GM23248 (cell line): ENCODE measurements at regions not wholly inside any gene's neighbourhood (a gene's known extent, or its start where the extent isn't known, plus 50 kb on each side); places are given as distances from the start of the nearest gene placed in this dataset.

Experiments used
- DNase-seq: peaks from one replicate; pipeline ENCODE4 v3.0.0-alpha.2; 2015
- H2AFZ ChIP-seq: fragments of 200-600 bp; sonication (generic); 2 replicates; pipeline ENCODE4 v1.6.1; 2016; ENCODE audit warnings: antibody characterized with exemption
- H3F3A ChIP-seq: fragments of 200-600 bp; sonication (generic); 2 replicates; pipeline ENCODE4 v1.6.1; 2016; ENCODE audit warnings: mild to moderate bottlenecking, antibody characterized with exemption, mixed run types; ENCODE audit not compliant: insufficient read depth
- H3K27ac ChIP-seq: fragments of 200-600 bp; sonication (generic); 2 replicates; pipeline ENCODE4 v1.5.1; 2016; ENCODE audit warnings: mild to moderate bottlenecking
- H3K27me3 ChIP-seq: fragments of 200-600 bp; sonication (generic); replicated peaks from 2 replicates; pipeline ENCODE4 v1.6.1; 2016; ENCODE audit warnings: mild to moderate bottlenecking; ENCODE audit not compliant: insufficient read depth
- H3K36me3 ChIP-seq: fragments of 200-600 bp; sonication (generic); 2 replicates; pipeline ENCODE4 v1.6.1; 2016; ENCODE audit warnings: low read depth, mild to moderate bottlenecking
- H3K4me1 ChIP-seq: fragments of 200-600 bp; sonication (generic); 2 replicates; pipeline ENCODE4 v1.6.1; 2016; ENCODE audit warnings: mild to moderate bottlenecking; ENCODE audit not compliant: insufficient read depth
- H3K4me2 ChIP-seq: fragments of 200-600 bp; sonication (generic); one replicate; pipeline ENCODE4 v1.6.1; 2016; ENCODE audit warnings: mild to moderate bottlenecking; ENCODE audit not compliant: unreplicated experiment
- H3K4me3 ChIP-seq: fragments of 200-600 bp; sonication (generic); 2 replicates; pipeline ENCODE4 v1.5.1; 2016; ENCODE audit warnings: mild to moderate bottlenecking
- H3K79me2 ChIP-seq: fragments of 200-600 bp; sonication (generic); 2 replicates; pipeline ENCODE4 v1.6.1; 2016; ENCODE audit warnings: mild to moderate bottlenecking; ENCODE audit not compliant: insufficient read depth
- H3K9ac ChIP-seq: fragments of 200-600 bp; sonication (generic); 2 replicates; pipeline ENCODE4 v1.6.1; 2016; ENCODE audit warnings: mild to moderate bottlenecking
- H3K9me2 ChIP-seq: fragments of 200-600 bp; sonication (generic); 2 replicates; pipeline ENCODE4 v1.6.1; 2016; ENCODE audit warnings: mixed run types, mild to moderate bottlenecking, moderate library complexity; ENCODE audit not compliant: insufficient read depth
- H3K9me3 ChIP-seq: fragments of 200-600 bp; sonication (generic); one replicate; pipeline ENCODE4 v1.6.1; 2017; ENCODE audit warnings: low read depth
- H4K20me1 ChIP-seq: fragments of 200-600 bp; sonication (generic); 2 replicates; pipeline ENCODE4 v1.6.0; 2016; ENCODE audit not compliant: insufficient read depth
- EZH2 ChIP-seq: fragments of 200-600 bp; sonication (generic); IDR thresholded peaks from 2 replicates; pipeline ENCODE4 v1.6.1; 2018; ENCODE audit warnings: antibody characterized with exemption, mild to moderate bottlenecking; ENCODE audit not compliant: insufficient read depth, poor library complexity, severe bottlenecking
- EZH2phosphoT487 ChIP-seq: fragments of 200-600 bp; sonication (generic); IDR thresholded peaks from 2 replicates; pipeline ENCODE4 v1.6.1; 2018; ENCODE audit warnings: antibody characterized with exemption, moderate library complexity, mild to moderate bottlenecking, low read depth; ENCODE audit not compliant: insufficient read depth
- WGBS, 2 experiments: methylation state at CpG; one replicate each; pipeline ENCODE4 v1.1.6; 2015 to 2017; ENCODE audit warnings: low lambda C conversion rate in 2 of 2, low coverage in 1 of 2; ENCODE audit errors: missing lambda C conversion rate in 2 of 2; 5-methylcytosine and 5-hydroxymethylcytosine counted together
- in situ Hi-C: fragments of 300-500 bp; cut with MboI; formaldehyde crosslinking; loops from 2 replicates; pipeline ENCODE4 v1.15.0; 2020

DNA sequence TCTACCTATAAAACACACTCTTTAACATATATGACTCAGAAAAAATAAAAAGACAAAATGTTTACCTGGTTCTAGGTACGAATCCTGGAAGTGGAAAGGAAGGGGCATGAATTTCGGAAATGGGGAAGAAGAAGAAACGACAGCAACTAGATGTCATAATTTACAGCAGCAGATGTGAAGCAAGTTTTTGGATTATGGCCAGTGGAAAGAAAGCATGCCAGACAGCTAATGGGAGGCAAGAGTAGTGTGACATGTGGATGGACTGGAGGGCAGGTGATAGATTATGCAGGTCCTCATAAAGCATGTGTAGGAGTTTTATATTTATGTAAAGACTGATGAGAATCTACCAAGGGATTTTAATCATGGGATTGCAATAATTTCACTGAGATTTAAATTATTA, 279.0 kb upstream of the TACR3 start:
- DNase-seq: no peak
- Histone ChIP-seq H3F3A (no peaks in the 10 kb centered on the region), H3K4me1 (no peaks in the 10 kb centered on the region), H3K4me3 (no peak overlapping the region), H2AFZ (no peak overlapping the region), H3K27me3 (no peaks in the 10 kb centered on the region), H3K36me3 (no peaks in the 10 kb centered on the region), H3K9ac (no peak overlapping the region), H4K20me1 (no peaks in the 10 kb centered on the region), H3K4me2 (no peak overlapping the region), H3K9me2 (no peaks in the 10 kb centered on the region), H3K9me3 (no peaks in the 10 kb centered on the region), H3K79me2 (no peaks in the 10 kb centered on the region), H3K27ac (no peak overlapping the region)
- WGBS, 2 experiments: 3 to 6% methylated on average over 3 of the region's 3 CpGs
- TF ChIP-seq EZH2 (no peak), EZH2phosphoT487 (no peak)
- in situ Hi-C loops: no loop called here

DNA sequence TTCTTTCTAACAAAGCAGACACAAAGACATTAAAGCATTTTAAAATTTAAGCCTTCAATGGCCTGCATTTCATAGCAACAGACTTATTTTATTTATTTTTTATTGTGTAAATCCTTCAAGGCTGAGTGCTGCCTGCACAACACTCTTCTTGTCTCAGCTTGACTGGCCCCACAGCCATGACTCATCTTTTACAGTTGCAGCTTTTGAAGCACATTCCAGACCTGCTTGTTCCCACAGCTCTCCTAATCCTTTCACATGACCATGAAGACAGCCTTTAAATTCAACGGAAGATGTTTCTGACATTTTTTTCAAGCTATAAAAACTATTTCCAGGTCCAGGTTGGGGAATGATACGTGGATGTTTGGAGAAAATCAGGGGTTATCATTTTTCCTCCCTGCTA, 276.9 kb upstream of the TACR3 start:
- Histone ChIP-seq H3K4me2 (no peak overlapping the region), H3K27ac (no peak overlapping the region)

DNA sequence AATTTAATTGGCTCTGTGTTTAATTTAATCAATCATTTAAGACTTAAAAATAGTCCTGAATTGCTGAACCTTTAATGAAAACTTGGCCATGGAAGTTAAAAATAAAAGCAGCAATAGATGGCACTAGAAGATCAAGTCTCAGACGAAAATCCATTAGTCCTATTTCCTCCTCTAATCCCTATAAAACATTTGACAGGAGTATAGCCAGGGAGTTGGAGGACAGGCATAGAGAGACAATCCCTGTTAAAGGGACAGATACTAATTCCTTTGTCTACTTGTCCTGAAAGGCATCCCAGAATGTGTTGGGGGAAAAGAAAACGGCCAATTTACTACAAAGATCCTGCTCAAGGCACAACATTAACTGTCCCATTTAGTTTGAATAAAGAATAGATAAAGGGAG, 276.3 kb upstream of the TACR3 start:
- in situ Hi-C loops: no loop called here

More for the DNA sequence above, 276.9 kb upstream of the TACR3 start:
- H3K9me2 ChIP-seq: no peaks in the 10 kb centered on the region
- no peaks in the 10 kb centered on the region for H3K27me3 ChIP-seq
- no peaks in the 10 kb centered on the region for H3K36me3 ChIP-seq
- WGBS, 2 experiments: 0 to 3% methylated on average over 2 of the region's 2 CpGs
- no peaks in the 10 kb centered on the region for H3K79me2 ChIP-seq
- no peak for TF ChIP-seq EZH2
- no peak for TF ChIP-seq EZH2phosphoT487
- no peaks in the 10 kb centered on the region for H3K4me1 ChIP-seq
- in situ Hi-C loops: no loop called here
- H2AFZ ChIP-seq: no peak overlapping the region
- no peaks in the 10 kb centered on the region for H4K20me1 ChIP-seq
- no peak overlapping the region for H3K4me3 ChIP-seq
- peak; percentile 69 for DNase-seq
- H3K9ac ChIP-seq: no peak overlapping the region
- no peaks in the 10 kb centered on the region for H3F3A ChIP-seq
- no peaks in the 10 kb centered on the region for H3K9me3 ChIP-seq

DNA sequence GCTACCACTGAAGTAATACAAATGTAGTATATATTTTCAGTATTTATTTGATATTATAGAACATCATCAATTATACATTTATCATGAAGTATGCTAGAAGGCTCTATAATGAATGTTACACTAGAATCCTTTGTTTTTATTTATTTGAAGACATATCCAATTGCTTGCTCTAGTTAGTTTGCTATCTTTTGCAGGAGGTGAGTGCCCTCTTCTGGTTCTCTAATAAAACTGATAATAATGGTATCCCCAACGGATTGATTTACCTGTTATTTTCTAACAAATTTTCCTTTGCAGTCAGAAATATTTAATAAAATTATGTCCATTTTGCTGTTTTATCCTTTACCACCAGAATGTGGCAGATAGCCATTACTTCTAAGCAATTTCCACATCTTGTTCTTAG, 274.3 kb upstream of the TACR3 start:
- no peaks in the 10 kb centered on the region for H3K9me2 ChIP-seq
- TF ChIP-seq EZH2phosphoT487 (no peak), EZH2 (no peak)
- no peak for DNase-seq
- no peaks in the 10 kb centered on the region for H3K27me3 ChIP-seq
- no peak overlapping the region for H2AFZ ChIP-seq
- H3K9me3 ChIP-seq: peaks cover 3% of the 10 kb centered on the region
- no peaks in the 10 kb centered on the region for H3K79me2 ChIP-seq
- 0 to 2% methylated on average over 1 of the region's 1 CpG for WGBS, 2 experiments
- no peak overlapping the region for H3K4me3 ChIP-seq
- in situ Hi-C loops: no loop called here
- H3F3A ChIP-seq: no peaks in the 10 kb centered on the region
- no peaks in the 10 kb centered on the region for H3K4me1 ChIP-seq
- no peaks in the 10 kb centered on the region for H3K36me3 ChIP-seq
- no peak overlapping the region for H3K9ac ChIP-seq
- no peak overlapping the region for H3K4me2 ChIP-seq
- no peak overlapping the region for H3K27ac ChIP-seq
- no peaks in the 10 kb centered on the region for H4K20me1 ChIP-seq

More for the DNA sequence above, 276.3 kb upstream of the TACR3 start:
- Histone ChIP-seq H3K9ac (no peak overlapping the region), H3K4me1 (no peaks in the 10 kb centered on the region), H3K4me2 (no peak overlapping the region), H3K27ac (no peak overlapping the region), H3K9me2 (no peaks in the 10 kb centered on the region), H2AFZ (no peak overlapping the region), H4K20me1 (no peaks in the 10 kb centered on the region), H3F3A (no peaks in the 10 kb centered on the region), H3K36me3 (no peaks in the 10 kb centered on the region), H3K4me3 (no peak overlapping the region), H3K9me3 (no peaks in the 10 kb centered on the region), H3K27me3 (no peaks in the 10 kb centered on the region), H3K79me2 (no peaks in the 10 kb centered on the region)
- no peak for TF ChIP-seq EZH2
- TF ChIP-seq EZH2phosphoT487: no peak
- no peak for DNase-seq
- 2 to 3% methylated on average over 2 of the region's 2 CpGs for WGBS, 2 experiments

GRCh38 chr4:103982454-103982853, 262.7 kb upstream of the TACR3 start:
- TF ChIP-seq EZH2: no peak
- TF ChIP-seq EZH2phosphoT487: no peak
- no peak overlapping the region for H3K9ac ChIP-seq
- H3K27ac ChIP-seq: no peak overlapping the region
- DNase-seq: no peak
- H3K79me2 ChIP-seq: no peaks in the 10 kb centered on the region
- H2AFZ ChIP-seq: no peak overlapping the region
- no peaks in the 10 kb centered on the region for H3F3A ChIP-seq
- no peaks in the 10 kb centered on the region for H3K9me3 ChIP-seq
- in situ Hi-C loops: no loop called here
- no peak overlapping the region for H3K4me2 ChIP-seq
- H3K36me3 ChIP-seq: no peaks in the 10 kb centered on the region
- H3K9me2 ChIP-seq: no peaks in the 10 kb centered on the region
- H4K20me1 ChIP-seq: no peaks in the 10 kb centered on the region
- no peaks in the 10 kb centered on the region for H3K4me1 ChIP-seq
- no peak overlapping the region for H3K4me3 ChIP-seq
- H3K27me3 ChIP-seq: no peaks in the 10 kb centered on the region
